ENCODE measurements at regions not wholly inside any gene's neighbourhood (a gene's known extent, or its start where the extent isn't known, plus 50 kb on each side); places are given as distances from the start of the nearest gene placed in this dataset.

- DNase-seq = no peak
Measured at GRCh38 chr22:47738472-47739013, 976.1 kb downstream of the TBC1D22A start.

- no peak for DNase-seq
Measured at GRCh38 chr22:47736186-47737034, 974.0 kb downstream of the TBC1D22A start.

DNA sequence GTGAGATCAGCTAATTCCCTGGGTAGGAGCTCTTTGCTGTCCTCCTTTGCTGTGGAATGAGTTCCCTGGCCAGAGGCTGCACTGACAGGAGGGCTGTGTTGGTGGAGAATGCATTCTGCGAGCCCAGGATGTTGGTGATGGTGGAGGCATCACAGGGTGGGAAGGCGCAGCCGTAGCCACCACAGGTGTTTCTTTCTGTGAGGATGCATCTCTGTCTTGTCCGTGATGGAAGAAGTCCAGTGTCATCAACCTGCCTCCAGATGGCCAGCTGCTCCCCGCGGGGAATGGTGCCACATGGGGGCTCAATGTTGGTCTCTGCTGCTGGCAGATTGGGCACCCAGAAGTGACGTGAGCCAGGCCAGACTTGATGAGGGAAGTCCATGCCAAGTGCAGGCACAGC, 972.1 kb downstream of the TBC1D22A start:
- DNase-seq = no peak

- no peak for DNase-seq
Measured at GRCh38 chr22:47727641-47728040, 965.2 kb downstream of the TBC1D22A start.

DNA sequence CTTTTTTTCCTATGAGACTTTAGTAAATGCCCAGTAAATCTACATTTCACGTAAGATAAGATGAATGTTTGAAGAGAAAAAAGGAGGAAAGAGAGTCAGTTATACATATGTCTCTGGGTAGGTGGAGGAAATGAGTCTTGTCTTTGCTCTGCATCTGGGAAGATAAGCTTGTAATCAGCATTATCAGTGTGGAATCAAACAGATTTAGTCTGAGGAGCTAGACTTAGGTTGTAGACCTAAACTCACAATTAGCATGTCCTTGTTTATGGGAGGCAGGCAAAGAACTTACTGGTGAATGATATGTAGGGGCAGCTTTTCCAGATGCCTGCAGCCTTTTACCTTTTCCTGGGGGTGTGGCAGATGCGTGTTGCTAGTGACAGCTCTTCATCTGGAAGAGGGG, 962.3 kb downstream of the TBC1D22A start:
- no peak for DNase-seq

DNA sequence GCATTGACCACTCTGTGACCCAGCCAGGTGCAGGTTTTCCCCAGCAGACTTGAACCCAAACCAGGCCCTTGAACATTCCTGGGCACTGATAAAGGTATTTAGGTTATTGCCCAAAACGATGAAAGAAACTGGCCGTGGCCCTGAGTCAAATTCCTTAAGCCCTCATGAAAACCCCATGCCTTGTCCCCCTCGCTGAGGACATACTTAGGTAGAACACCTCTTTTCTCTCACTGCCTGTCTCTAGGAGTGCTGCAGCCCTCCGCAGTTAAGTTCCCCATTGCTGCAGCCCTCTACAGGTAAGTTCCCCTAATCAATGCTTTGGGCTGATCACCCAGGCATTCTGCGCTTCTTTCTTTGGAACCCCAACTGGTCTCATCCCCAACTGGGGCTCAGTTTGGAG, 961.6 kb downstream of the TBC1D22A start:
- no peak for DNase-seq

GRCh38 chr22:47718337-47718736, 955.9 kb downstream of the TBC1D22A start:
- no peak for DNase-seq

GRCh38 chr22:47716890-47717615, 954.6 kb downstream of the TBC1D22A start:
- DNase-seq = no peak

DNA sequence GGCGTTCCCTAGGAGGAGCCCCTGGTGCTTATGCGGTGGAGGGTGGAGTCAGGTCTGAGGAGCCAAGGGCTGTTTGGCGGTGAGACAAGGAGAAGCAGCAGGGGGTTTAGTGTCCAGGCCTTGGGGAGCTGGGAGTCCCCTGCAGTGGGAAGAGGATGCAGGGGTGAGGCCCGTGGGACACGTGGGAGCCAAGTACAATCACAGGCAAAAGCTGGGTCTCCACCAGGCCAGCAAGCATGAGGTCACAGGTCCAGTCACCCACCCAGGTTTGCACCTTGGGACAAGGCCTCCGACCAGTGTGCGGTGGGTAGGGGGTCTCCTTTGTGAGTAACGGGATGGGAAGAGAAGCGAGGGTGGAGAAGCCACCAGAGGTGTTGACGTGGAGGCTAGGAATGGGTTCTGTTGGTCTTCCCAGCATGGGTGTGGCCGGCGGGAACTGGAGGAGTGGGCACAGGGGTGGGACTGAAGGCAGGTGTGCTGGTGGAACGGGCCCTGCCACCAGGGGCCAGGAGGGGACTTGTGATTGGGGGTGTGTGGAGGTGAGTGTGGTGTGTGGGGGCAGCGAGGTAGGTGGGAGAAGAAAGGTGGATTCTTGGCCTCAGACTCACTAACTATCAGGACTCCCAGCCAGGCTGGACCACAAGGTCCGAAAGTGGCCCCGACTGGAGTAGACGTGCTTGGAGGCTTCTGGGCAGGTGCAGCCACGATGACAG, 953.6 kb downstream of the TBC1D22A start:
- no peak for DNase-seq

DNA sequence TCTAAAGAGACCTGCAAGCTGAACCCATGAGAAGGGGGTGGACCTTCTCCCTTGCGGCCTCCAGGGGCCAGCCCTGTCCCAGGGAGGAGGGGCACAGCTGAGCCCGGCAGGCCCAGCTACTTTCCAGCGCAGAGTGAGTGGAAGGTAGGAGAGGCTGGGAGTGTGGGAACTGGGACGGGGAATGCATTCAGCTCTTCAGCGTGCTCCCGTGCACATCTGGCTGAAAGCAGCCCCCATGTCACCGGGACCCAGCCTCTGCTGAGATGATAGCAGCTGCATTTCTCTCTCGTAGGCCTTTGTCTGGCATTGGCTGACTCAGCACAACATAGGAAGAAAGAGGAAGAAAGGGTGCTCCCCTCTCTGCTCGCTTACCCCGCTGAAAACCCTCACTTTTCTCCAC, 951.5 kb downstream of the TBC1D22A start:
- DNase-seq = no peak

- DNase-seq = no peak
Measured at GRCh38 chr22:47710135-47710534, 947.7 kb downstream of the TBC1D22A start.

DNA sequence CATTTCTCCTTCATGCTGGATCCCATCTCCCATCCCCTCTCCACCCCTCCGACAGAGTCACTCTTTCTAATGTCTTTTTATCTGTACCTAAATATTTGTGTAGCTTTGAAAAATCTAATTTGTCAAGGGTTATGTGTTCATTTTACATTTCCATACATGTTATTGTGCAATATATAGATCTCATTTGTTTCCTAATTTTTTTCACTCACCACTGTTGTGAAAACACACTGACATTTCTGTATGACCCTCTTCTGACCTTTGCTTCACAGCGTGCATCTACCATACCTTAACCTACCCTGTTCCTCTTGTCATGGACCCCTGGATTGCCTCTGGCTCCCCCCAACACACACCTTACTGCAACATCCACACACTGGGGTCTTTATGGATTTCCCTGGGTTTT, 942.9 kb downstream of the TBC1D22A start:
- DNase-seq = no peak

GRCh38 chr22:47698906-47699305, 936.5 kb downstream of the TBC1D22A start:
- DNase-seq = no peak

GRCh38 chr22:47697861-47698260, 935.4 kb downstream of the TBC1D22A start:
- DNase-seq = no peak

DNA sequence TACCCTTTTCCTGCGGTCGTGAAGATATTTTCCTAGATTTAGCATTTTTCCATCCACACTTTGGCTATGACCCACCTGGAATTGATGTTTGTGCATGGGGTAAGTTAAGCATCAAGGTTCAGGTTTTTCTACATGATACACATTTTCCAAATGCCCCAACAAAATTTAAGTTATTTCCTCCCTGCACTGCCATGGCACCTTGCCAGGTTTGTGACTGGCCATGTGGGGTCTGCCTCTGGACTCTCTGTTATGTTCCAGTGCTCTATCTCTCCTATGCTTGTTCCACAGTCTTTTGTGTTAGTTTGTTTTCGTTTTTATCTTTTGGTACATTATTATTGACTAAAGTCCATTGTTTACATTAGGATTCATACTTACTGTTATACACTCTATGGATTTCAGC, 934.3 kb downstream of the TBC1D22A start:
- no peak for DNase-seq

GRCh38 chr22:47695176-47695575, 932.7 kb downstream of the TBC1D22A start:
- no peak for DNase-seq

- no peak for DNase-seq
Measured at GRCh38 chr22:47694536-47695130, 932.2 kb downstream of the TBC1D22A start.

DNA sequence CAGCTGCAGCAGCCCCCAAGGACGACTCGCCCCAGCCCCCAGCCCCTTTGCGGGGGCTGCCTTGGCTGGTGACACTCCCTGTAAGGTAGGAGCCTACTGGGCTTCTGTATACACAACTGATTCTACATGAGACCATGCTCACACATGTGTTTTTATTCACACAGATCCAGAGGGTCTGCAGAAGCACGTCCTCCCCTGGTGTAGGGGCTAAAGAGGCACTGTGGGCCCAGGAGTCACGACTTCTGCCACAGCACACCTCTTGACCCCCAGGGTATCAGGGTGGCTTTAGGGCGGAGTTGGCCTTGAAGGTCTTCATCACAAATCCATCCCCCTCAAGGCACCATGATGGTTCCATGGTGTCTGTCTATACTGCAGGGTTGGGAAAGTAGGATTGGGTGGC, 931.2 kb downstream of the TBC1D22A start:
- no peak for DNase-seq

DNA sequence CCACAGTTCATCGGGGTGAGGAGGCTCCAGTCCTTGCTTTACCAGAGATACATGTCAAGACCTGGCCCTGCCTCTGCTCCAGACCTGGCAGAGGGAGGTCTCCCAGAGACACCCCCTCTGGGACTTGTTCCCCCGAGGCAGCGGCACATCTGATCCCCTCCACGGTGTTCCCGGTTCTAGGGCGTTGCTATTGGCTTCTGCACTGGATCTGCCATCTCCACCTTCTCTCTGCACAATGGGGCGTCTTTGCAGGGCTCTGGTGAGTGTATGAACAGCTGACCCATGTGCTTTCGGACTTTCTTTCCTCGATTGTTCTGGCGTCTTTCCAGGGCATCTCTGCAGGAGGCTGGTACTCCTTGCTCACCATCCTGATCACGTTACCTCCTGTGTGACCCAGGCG, 930.4 kb downstream of the TBC1D22A start:
- DNase-seq = no peak

DNA sequence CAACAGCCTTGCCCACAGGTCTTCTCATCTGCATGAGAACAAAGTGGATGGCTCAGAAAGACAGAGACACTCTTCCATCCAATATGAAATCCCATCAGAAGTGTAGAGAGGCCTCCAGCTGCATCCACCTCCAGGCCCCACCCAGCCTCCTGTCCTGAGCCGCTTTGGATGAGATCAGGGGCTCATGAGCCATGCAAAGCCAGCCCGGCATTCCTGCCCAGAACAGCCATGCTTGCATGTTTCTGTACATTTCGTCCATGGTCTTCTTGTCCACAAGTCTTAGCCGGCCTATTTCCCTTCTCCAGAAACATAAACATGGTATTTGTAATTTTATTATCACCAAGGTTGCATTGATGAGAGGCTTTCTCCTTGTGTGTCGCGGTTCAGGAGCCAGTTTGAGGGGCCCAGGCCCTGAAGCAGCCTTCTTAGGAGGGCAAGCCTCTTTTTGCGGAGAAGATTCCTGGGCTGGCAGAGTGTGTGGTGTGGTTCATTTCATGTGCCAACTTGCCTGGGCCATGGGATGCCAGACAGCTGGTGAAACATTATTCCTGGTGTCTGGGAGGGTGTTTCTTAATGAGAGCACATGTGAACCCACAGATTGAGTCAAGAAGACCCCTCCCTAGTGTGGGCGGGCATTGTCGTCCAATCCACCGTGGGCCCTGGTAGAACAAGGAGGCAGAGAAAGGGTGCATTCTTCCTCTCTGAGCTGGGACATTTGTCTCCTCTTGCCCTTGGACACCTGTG, 928.9 kb downstream of the TBC1D22A start:
- no peak for DNase-seq

DNA sequence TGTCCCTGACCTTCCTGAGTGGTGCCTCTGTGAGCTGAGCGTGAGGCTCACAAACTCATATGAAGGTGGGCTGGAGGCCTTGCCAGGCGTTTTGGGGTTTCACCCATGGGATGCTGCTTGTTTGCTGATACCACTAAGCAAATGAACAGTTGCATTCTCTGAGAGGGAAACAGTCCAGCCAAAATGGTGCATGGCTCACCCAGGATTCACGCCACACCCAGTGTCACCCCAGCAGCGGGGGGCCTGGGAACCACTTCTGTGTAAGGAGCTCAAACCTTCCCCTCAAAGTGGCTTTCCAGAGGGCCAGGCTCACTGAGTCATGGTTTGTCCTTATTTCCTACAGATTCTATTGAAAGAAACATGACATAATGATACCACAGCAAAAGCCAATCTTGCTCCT, 928.1 kb downstream of the TBC1D22A start:
- DNase-seq = no peak

- DNase-seq = no peak
Measured at GRCh38 chr22:47690166-47690565, 927.7 kb downstream of the TBC1D22A start.

Measured in SW 1271 (cell line).